ENCODE measurements at regions not wholly inside any gene's neighbourhood (a gene's known extent, or its start where the extent isn't known, plus 50 kb on each side); places are given as distances from the start of the nearest gene placed in this dataset.

DNA sequence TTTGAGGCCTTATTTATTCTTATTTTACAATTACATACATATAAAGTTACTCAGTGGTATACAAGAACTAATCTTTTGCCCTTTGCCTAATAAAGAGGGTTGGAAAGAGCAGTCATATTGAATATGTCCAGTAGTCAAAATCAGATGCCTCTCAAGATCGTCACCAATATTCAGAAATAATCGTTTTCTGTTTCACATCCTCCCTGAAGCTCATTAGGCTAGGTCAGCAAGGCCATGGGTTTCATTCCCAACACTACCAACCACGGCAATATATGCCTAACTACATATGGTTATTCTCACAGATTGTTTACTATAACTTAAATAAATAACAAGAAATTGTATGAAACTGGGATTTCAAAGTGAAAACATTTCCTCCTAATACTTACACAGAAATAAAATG, 167.2 kb upstream of the MANEA start (continued):
- TF ChIP-seq, protein P1, sequence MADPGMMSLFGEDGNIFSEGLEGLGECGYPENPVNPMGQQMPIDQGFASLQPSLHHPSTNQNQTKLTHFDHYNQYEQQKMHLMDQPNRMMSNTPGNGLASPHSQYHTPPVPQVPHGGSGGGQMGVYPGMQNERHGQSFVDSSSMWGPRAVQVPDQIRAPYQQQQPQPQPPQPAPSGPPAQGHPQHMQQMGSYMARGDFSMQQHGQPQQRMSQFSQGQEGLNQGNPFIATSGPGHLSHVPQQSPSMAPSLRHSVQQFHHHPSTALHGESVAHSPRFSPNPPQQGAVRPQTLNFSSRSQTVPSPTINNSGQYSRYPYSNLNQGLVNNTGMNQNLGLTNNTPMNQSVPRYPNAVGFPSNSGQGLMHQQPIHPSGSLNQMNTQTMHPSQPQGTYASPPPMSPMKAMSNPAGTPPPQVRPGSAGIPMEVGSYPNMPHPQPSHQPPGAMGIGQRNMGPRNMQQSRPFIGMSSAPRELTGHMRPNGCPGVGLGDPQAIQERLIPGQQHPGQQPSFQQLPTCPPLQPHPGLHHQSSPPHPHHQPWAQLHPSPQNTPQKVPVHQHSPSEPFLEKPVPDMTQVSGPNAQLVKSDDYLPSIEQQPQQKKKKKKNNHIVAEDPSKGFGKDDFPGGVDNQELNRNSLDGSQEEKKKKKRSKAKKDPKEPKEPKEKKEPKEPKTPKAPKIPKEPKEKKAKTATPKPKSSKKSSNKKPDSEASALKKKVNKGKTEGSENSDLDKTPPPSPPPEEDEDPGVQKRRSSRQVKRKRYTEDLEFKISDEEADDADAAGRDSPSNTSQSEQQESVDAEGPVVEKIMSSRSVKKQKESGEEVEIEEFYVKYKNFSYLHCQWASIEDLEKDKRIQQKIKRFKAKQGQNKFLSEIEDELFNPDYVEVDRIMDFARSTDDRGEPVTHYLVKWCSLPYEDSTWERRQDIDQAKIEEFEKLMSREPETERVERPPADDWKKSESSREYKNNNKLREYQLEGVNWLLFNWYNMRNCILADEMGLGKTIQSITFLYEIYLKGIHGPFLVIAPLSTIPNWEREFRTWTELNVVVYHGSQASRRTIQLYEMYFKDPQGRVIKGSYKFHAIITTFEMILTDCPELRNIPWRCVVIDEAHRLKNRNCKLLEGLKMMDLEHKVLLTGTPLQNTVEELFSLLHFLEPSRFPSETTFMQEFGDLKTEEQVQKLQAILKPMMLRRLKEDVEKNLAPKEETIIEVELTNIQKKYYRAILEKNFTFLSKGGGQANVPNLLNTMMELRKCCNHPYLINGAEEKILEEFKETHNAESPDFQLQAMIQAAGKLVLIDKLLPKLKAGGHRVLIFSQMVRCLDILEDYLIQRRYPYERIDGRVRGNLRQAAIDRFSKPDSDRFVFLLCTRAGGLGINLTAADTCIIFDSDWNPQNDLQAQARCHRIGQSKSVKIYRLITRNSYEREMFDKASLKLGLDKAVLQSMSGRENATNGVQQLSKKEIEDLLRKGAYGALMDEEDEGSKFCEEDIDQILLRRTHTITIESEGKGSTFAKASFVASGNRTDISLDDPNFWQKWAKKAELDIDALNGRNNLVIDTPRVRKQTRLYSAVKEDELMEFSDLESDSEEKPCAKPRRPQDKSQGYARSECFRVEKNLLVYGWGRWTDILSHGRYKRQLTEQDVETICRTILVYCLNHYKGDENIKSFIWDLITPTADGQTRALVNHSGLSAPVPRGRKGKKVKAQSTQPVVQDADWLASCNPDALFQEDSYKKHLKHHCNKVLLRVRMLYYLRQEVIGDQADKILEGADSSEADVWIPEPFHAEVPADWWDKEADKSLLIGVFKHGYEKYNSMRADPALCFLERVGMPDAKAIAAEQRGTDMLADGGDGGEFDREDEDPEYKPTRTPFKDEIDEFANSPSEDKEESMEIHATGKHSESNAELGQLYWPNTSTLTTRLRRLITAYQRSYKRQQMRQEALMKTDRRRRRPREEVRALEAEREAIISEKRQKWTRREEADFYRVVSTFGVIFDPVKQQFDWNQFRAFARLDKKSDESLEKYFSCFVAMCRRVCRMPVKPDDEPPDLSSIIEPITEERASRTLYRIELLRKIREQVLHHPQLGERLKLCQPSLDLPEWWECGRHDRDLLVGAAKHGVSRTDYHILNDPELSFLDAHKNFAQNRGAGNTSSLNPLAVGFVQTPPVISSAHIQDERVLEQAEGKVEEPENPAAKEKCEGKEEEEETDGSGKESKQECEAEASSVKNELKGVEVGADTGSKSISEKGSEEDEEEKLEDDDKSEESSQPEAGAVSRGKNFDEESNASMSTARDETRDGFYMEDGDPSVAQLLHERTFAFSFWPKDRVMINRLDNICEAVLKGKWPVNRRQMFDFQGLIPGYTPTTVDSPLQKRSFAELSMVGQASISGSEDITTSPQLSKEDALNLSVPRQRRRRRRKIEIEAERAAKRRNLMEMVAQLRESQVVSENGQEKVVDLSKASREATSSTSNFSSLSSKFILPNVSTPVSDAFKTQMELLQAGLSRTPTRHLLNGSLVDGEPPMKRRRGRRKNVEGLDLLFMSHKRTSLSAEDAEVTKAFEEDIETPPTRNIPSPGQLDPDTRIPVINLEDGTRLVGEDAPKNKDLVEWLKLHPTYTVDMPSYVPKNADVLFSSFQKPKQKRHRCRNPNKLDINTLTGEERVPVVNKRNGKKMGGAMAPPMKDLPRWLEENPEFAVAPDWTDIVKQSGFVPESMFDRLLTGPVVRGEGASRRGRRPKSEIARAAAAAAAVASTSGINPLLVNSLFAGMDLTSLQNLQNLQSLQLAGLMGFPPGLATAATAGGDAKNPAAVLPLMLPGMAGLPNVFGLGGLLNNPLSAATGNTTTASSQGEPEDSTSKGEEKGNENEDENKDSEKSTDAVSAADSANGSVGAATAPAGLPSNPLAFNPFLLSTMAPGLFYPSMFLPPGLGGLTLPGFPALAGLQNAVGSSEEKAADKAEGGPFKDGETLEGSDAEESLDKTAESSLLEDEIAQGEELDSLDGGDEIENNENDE (IDR thresholded peaks at IDR 0.05; ENCODE audit: insufficient replicate concordance, low read length): no peak
- TF ChIP-seq CBX8 (IDR thresholded peaks at IDR 0.05; ENCODE audit: borderline replicate concordance, low read depth, low read length): no peak
